ENCODE measurements at regions not wholly inside any gene's neighbourhood (a gene's known extent, or its start where the extent isn't known, plus 50 kb on each side); places are given as distances from the start of the nearest gene placed in this dataset.
"Not testable (repeated sequence)": the region's sequence is repeated elsewhere in the genome, so short reads cannot be mapped to it uniquely, and the experiment has no call there.

DNA sequence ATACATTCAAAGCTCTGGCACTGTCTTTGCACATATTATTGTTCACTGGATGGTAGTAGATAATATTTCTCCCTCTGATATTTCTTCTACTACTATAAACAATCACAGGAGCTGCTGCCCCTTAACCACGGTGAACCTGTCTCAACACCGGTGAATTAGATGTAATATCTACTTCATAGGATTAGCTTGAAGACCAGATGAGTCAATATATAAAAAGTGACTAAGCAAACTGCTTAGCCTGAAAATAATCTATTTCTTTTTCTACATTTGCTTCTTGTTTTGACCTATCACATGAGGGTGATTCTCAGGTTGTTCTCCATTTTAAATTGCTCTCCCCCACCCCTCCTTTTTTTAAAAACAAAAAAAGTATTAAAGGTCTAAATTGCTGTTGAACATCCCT, 645.5 kb downstream of the ANKRD50 start:
- DNase-seq, result no peak

GRCh38 chr4:124070688-124071484, 641.6 kb downstream of the ANKRD50 start:
- DNase-seq, result no peak

GRCh38 chr4:124075276-124075675, 637.3 kb downstream of the ANKRD50 start:
- DNase-seq, result not testable (repeated sequence)

GRCh38 chr4:124079174-124079780, 633.3 kb downstream of the ANKRD50 start:
- DNase-seq, result no peak

GRCh38 chr4:124083711-124084110, 628.8 kb downstream of the ANKRD50 start:
- no peak for DNase-seq

DNA sequence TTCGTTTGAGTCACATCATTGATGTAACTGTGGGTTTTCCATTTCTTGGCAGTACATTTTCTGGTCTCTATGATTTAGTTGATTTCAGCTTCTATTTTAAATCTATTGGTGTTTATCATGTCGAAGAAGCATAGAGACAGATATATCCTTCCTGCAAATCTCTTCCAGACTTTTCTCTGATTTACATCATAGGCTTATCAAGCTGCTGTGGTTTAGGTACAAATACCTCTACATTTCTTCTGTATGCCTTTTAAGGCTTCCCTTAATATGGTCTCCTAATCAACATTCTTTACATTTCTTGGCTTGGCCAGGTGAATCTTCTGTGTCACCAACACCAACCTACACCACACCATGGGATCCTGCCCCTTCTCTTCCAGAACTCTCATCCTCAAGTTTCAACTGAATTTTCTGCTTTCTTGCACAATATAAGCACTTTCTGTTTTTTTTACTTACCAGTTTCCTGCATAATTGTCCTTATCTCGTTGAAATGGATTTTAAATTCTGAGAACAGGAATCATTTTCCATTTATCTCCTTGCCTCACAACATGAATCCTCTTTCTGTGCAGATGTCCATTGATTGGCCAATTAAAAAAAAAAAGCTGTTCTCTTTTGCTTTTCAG, 626.9 kb downstream of the ANKRD50 start:
- DNase-seq, result no peak

DNA sequence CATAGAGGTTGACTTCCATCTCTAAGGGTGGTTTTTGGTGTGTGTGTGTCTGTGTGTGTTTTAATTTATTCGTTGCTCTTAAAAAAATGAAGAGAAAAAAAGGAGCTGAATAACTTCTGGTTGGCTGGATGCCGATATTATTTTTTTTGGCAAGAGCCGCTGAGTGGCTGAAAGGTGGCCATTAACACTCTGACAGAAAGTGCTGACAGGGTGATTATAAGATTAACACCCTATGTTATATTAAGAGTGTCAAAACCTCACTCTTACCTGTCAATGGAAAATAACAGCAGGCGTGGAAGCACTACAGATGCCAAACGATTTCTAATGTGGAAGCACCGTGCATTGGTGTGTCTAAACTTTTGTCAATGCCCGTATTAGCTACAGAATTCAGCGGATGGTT, 622.5 kb downstream of the ANKRD50 start:
- no peak for DNase-seq

DNA sequence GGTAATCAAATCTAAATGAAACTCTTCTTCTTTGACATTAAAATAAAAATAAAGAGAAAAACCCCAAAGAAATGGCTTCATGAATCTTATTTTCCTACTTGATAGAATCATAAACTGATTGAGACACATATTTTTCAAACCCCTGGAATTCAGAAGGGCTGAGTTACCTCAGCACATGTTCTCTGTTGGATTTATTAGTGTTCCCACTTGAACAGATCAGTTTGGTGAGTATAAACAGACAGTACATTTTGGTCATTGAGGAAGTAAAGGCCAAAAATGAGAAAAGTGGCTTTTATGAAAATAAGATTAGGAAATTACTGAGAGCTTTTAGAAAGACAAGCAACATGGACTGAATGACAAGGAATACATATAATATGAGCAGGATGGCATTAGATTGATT, 620.4 kb downstream of the ANKRD50 start:
- no peak for DNase-seq

DNA sequence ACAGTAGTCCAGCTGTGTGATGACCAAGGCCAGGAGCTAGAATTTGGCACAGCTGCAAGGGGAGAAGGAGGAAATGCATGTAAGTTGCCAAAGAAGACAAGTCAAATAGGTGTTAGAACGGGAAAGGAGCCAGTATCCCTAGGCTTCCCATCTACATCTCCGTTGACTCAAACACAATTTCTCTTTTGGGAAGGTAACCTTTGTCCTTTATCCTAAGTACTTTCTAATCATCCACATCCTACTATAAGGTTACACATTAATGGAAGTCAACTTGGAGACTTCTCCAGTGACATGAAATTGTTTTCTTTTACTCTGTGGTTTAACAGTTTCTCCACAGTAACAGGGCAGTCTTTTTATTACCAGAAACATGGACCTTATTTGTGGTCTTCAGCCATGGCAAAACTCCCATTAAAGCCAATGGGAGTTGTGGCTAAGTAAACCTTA, 620.0 kb downstream of the ANKRD50 start:
- DNase-seq, result no peak

DNA sequence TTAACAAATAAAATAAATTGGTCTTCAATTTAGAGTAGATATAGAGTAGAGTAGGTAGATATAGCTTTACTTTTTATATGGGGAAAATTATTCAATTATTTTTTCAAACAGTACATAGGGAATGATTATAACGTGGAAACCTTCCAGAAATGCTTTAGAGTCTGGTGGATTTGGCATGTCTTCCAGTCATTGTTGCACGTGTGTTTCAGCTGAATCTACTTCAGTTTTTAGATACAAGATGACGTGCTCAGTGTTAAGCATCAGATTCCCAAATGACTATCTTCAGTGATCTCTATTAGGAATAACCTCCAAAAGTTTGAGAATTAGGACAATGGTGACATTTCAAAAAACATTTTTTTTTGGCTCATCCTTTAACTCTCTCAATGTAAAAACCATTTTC, 616.9 kb downstream of the ANKRD50 start:
- DNase-seq, result no peak

- DNase-seq, result no peak
Observed at GRCh38 chr4:124096290-124096689, 616.2 kb downstream of the ANKRD50 start.

- DNase-seq, result no peak
Observed at GRCh38 chr4:124097447-124097846, 615.1 kb downstream of the ANKRD50 start.

DNA sequence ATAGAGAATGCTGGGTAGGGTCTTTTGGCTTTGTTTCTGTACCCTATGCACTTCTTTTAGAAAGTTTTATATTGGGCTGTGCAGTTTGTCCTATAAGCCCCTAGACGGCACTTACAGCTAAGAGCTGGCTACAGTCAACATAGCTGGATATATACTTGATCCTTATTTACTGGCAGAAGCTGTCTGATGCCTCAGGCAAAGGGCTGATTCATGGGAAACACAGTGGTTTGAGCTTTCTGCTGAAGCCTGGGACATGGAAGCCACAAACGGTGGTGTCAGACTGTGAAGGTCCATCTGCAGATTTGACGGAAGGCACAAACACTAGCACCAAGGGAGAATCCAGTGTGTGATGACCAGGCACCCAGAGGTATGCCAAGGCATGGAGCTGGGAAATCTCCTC, 608.4 kb downstream of the ANKRD50 start:
- DNase-seq, result no peak

GRCh38 chr4:124104628-124105027, 607.9 kb downstream of the ANKRD50 start:
- DNase-seq, result no peak

DNA sequence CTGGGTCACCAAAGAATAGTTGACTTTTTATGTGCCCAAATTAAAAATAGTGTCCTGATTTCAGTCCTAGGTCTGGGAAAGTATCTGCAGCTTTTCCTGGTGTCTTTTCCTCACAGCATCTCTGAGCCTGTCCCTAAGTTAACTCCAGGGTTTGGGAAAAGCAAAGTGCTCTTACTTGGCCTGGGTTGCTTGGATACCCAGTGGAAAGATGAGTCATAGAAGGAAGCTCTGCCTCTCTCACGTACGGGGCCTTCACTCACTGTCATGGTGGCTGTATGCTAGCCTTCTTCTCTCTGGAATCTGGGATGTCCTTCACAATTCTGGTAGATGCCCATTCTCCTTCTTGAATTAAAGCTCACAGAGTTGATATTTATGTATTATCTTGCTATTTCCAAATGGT, 607.3 kb downstream of the ANKRD50 start:
- DNase-seq, result no peak

DNA sequence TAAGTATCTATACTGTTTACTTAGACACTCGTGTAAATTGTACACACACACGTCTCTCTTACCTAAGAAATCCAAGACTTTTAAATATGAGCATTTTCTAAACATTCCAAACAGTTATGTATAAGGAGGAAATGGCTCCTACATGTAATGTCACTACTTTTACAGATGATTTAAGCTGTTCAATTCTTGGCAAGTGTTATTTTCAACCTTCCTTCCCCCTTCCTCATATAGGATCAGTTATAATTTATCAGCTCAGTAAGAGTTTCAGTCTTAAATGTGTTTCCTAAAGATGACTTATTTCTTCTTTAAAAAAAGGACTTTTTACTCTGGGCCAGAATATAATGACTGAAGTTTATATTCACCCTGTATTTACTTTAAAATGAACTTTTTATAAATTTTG, 601.1 kb downstream of the ANKRD50 start:
- no peak for DNase-seq

DNA sequence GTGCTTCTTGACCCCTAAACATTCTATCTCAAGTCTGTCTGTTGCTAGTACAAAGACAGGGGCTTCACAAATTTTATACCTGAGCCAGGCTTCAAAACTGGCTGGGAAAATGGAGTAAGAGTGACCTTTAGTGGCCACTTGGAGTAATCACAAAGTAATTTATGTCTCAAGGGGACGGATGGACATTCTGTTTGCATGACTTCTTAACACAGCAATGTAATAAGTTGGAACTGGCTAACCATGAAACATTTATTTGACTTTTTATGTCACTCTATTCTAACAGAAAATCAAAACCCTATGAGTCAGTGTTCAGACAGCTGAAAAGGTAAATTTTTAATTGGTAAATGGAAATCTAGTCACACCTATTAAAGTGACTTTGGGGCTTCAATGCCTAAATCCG, 600.6 kb downstream of the ANKRD50 start:
- DNase-seq, result no peak

GRCh38 chr4:124118061-124118460, 594.5 kb downstream of the ANKRD50 start:
- no peak for DNase-seq

DNA sequence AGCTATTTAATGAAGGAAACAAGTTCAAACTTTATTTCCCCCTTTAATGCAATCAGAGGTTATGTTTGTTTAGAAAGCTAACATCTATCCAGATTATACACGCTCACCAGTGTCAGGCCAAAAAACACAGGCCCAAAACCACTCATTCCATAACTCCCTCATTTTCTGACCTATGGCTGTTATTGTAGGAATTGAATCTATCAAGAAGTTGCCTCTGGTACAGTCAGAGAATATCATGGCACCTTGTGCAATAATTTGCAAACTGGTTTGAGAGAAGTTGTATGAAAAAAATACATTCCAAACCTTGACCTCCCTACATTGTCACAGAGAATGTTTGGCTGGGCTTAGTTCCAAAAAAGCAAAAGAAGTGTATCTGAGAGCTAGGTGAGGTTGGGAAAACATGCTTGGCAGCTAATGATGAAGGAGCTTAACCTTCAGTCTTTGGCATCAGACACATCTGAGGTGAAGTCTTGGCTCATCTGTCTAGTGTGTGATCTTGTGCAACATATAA, 591.0 kb downstream of the ANKRD50 start:
- no peak for DNase-seq

DNA sequence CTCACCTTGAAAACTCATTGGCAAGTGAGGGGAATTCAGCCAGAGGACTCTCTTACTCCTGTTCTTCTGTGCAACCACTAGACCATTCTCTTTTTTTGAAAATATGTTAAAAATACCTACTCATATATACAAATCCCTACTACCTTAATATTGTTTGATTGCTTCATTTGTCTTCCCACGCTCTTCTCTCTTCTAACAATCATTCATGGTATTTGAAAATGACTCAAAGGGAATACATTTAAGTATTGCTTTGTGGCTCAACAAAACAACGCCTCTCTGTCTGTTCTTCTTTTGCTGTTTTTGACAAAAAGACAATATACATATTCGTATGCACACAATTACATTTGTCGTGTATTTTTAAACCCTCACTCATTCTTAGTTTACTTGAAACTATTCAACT, 589.4 kb downstream of the ANKRD50 start:
- no peak for DNase-seq

DNA sequence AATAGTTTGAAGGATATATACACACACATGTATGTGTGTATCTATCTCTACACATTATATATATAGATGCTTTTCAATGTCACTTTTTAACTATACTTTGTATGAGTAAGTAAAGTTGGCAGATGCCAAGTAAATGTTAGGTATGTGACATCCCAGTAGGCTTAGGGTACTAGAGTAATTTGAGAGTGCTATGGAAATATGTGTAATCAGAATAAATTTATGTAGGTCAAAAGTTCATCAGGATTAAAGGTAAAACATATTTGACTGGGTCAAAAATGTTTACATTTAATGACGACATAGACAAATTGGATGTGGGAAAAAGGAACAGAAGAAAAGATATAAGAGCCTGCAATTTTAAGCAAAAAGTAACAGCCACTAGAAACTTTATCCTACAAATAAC, 588.8 kb downstream of the ANKRD50 start:
- no peak for DNase-seq

DNA sequence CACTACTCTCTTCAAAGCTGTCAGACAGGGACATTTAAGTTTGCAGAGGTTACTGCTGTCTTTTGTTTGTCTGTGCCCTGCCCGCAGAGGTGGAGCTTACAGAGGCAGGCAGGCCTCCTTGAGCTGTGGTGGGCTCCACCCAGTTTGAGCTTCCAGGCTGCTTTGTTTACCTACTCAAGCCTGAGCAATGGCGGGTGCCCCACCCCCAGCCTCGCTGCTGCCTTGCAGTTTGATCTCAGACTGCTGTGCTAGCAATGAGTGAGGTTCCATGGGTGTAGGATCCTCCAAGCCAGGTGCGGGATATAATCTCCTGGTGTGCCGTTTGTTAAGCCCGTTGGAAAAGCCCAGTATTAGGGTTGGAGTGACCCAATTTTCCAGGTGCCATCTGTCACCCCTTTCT, 581.2 kb downstream of the ANKRD50 start:
- DNase-seq, result not testable (repeated sequence)

- DNase-seq, result no peak
Observed at GRCh38 chr4:124132161-124132560, 580.4 kb downstream of the ANKRD50 start.

GRCh38 chr4:124133753-124134152, 578.8 kb downstream of the ANKRD50 start:
- no peak for DNase-seq
